Right lobe of liver (tissue), 4 donors: ENCODE measurements at regions not wholly inside any gene's neighbourhood (a gene's known extent, or its start where the extent isn't known, plus 50 kb on each side); places are given as distances from the start of the nearest gene placed in this dataset.

Experiments used
- CTCF ChIP-seq, 4 donors: fragments of 200-600 bp in 3 of 4; fragments of 450-650 bp in 1 of 4; IDR thresholded peaks; one replicate each; pipeline versions ENCODE4 v1.5.1 to v1.8.0; 2016 to 2022; ENCODE audit warnings: antibody characterized with exemption in 4 of 4, mild to moderate bottlenecking in 2 of 4
- POLR2A ChIP-seq: fragments of 450-650 bp; IDR thresholded peaks from one replicate; pipeline ENCODE4 v1.6.1; 2017; ENCODE audit warnings: antibody characterized with exemption, mild to moderate bottlenecking
- donor health status: DM: no; HTN: no; CAD: no.
- donor health status: DM: no; HTN: no; CAD: no.
- donor health status: DM: no; HTN: yes; CAD: no.

- TF ChIP-seq POLR2A (no peak), CTCF (IDR thresholded peaks at IDR 0.05) (no peak)
These were observed 179.3 kb downstream of the XPNPEP1 start for GRCh38 chr10:109744020-109744419.
